Stimulated activated CD4-positive, alpha-beta T cell treated with anti-CD3 and anti-CD28 coated beads, Interleukin-4, amount 100 ng/mL, for 4 hours (primary cell): ENCODE measurements at regions not wholly inside any gene's neighbourhood (a gene's known extent, or its start where the extent isn't known, plus 50 kb on each side); places are given as distances from the start of the nearest gene placed in this dataset.

Experiments used
- DNase-seq, 2 experiments: peaks; one replicate each; pipeline ENCODE4 v3.0.0-alpha.2; 2020

DNA sequence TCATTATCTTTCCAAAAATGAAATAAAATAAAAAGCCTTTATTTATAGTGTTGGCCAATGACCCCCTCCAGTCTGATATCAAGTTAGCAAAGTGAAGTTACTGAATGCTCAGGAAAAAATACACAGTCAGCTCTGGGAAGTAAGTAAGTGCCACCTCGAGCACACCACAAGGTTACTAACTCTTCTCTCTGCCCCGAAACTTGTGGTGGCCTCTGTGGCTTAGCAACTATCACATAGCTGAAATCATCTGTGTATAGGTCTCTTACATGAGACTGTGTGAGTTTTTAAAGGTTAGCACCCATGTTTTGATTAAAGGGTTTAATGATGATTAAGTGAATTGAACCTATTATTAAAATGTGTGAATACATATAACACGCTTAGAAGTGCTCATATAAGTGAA is 161.4 kb upstream of the KLF4 start:
- DNase-seq = no peak

DNA sequence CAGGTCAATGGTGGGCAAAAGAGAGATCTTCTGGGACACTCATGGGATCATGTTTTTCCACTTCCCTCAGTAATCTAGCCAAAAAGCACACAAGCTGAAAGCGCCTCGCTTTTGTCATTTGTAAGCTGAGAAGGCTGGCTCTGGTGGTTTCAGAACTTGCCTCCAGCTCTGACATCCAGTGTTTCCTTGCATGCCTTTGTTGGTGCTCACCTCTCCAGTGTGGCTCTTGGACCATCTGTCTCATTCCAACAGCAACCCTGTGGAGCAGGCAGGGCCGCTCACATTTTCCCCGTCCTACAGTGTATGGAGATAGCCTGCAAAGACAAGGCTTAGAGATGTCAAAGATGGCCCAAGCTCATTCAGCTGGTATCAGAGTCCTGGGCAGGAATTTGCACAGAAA is 160.8 kb upstream of the KLF4 start:
- DNase-seq = no peak

GRCh38 chr9:107648153-107648715 is 158.7 kb upstream of the KLF4 start:
- no peak for DNase-seq

DNA sequence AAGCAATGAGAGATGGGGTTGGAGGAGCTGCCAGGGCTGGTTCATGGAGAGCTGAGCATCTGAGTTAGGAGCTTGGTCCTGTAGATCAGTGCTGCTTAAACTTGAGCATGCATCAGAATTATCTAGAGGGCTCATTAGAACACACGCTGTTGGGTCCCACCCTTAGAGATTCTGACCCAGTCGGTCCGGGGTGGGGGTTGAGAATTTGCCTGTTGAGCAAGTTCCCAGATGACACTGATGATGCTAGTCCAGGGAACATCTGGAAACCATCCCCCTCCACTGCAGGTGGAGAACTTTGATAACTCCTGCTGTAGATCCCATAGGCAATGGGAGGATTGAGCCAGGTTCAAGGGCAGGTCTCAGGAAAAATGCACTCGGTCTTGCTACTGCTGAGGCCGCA is 158.0 kb upstream of the KLF4 start:
- DNase-seq = no peak

DNA sequence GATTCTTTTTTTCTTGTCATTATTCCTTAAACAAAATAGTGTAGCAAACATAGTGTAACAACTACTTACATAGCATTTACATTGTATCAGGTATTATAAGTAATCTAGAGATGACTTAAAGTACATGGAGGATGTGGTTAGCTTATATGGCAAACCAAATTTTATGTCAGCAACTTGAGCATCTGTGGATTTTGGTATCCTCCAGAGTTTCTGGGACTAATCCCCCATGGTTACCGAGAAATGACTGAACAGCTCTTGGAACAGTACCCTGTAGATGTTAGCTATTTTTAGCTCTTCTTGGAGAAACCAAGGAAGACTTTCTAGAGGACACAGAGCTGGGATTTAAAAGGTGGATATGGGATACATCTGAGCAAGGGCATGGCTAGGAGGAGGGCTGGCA is 157.6 kb upstream of the KLF4 start:
- no peak for DNase-seq

DNA sequence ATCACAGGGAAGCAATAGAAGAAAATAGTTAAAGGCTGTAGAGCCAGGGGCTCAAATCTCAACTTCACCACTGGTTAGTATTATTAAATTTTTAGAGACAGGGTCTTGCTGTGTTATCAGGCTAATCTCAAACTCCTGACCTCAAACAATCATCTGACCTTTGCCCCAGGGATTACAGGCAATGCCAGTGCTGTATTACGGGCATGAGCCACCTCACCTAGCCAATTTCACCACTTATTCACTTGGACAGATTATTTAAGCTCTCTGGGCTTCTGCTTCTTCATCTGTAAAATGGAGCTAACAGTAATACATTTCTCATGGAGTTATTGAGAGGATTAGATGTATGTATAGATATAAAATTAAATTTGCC is 155.9 kb upstream of the KLF4 start:
- no peak for DNase-seq

GRCh38 chr9:107644733-107645463 is 155.3 kb upstream of the KLF4 start:
- no peak for DNase-seq

DNA sequence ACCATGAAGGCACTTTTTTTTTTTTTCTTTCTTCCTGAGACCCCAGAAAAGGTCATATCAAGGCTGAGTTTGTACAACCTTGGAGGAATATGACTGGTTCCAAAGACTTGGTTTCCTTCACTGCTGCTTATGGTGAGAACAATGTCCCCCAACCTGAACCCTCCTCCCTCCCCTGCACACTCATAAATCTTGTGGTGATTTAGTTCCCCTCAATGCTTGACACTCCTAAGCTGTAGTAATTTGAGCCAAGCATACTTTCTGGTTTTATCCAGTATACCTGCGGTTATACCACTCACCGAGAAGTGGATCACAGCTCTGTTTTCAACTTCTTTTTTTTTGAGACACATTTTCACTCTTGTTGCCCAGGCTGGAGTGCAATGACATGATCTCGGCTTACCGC is 149.9 kb upstream of the KLF4 start:
- no peak for DNase-seq

DNA sequence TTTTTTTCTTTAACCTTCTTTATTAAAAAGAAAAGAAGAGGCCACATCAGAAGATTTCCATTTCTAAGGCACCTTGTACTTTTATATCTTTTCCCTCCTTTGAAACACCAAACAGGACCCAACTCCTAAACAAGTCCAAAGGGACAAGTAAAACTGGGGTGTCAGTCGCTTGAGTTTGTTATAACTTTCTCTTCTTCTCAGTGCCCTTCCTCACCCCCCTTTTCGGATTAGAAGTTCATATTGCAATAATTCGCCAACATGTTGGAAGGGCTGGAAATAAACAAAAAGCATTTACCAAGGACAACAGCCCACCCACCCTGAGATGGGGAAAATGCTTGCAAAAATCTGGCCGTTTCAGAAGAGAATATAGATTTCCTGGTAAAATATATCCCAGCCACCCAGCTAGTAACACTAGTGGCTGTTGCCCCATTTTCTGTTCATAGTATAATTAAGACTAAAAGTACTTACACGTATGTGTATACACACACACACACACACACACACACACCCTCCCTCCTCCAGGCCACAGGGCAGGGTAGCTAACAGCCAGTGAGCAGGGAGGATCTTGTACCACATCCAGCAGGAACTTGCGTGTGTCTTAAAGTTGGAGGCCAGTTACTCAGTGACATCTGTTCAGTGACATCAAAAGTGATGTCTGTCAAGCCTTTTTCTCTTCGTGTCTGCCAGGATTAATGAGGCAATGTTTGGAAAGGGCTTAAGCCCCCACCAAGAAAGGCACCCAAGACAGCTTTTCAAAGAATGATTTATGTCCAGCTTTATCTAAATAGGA is 149.1 kb upstream of the KLF4 start:
- DNase-seq = no peak

GRCh38 chr9:107637421-107638420 is 148.2 kb upstream of the KLF4 start:
- no peak for DNase-seq

- no peak for DNase-seq
Observed at GRCh38 chr9:107636571-107637381, 147.2 kb upstream of the KLF4 start.

DNA sequence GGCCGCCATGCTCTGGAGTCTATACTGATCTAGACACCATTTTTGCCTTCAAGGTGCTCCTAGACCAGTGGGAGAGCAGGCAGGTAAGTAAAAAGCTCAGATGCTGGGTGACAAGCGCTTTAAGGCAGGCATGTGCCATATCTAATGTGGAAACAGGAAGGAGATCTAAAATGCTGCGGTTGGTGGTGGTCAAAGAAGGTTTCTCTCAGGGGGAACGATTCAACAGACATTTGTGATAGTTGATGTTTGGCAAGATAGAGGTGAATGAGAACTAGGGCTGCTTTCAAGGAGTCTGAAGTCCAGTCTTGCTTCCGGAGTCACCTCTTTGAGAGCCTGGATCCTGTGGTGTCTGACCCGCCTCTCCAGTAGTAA is 146.2 kb upstream of the KLF4 start:
- DNase-seq = no peak

- DNase-seq = no peak
Observed at GRCh38 chr9:107635101-107635802, 145.7 kb upstream of the KLF4 start.

GRCh38 chr9:107633406-107633805 is 143.8 kb upstream of the KLF4 start:
- no peak for DNase-seq

DNA sequence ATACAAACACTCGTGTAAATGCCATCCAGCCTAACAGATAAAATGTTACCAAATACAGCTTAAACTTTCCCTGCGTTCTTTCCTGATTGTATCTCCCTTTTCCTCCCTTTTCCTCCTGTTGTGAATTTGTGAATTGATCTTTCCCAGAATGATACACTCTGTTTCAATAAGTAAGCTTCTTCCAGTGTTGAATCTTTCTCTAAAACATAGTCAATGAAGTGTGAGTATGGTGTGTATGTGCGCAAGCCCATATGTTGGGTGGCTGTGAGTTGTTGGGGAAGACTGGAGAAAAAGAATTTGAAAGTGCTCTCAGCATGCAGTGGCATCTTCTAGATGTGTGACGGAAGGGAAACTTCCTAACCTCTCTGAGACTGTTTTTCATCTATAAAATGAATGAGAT is 143.1 kb upstream of the KLF4 start:
- DNase-seq = no peak

GRCh38 chr9:107632216-107632615 is 142.6 kb upstream of the KLF4 start:
- DNase-seq = no peak

DNA sequence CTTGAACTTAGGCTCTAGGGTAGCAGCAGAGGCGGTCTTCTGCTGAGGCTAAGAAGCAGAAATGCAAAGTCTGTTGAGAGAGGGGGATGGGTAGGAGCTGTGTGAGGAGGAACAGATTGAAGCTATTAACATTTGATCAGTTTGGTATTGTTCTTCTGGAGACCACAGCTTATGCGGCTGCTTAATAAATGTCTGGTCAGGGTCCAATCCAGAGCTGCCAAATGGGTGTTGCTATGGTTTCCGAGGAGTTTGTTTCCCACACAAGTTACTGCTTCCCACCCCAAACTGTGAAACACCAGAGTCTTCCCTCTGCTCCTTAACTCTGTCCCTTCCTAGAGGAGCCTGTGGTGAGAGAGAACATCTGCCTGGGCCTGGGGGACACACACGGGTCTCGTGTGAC is 142.2 kb upstream of the KLF4 start:
- no peak for DNase-seq

DNA sequence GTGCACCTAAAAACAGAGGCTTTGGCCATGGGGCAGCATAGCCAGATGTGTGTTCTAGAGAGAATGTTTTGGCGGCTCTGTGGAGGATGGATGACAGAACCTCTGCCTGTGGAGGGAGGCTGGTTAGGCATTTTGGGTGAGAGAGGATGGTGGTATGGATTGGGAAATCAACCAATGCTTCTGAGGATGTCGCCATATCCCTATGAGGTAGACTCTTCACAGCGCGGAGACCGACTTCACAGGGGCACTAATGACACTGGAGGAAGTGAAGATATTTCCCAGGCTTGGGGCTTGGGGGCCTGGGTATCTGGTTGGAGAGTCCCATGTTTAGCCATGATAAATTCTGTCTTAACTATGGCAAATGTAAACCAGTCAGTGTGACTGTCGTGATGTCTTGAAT is 140.6 kb upstream of the KLF4 start:
- DNase-seq = no peak

- DNase-seq = no peak
Observed at GRCh38 chr9:107628444-107628843, 138.9 kb upstream of the KLF4 start.

DNA sequence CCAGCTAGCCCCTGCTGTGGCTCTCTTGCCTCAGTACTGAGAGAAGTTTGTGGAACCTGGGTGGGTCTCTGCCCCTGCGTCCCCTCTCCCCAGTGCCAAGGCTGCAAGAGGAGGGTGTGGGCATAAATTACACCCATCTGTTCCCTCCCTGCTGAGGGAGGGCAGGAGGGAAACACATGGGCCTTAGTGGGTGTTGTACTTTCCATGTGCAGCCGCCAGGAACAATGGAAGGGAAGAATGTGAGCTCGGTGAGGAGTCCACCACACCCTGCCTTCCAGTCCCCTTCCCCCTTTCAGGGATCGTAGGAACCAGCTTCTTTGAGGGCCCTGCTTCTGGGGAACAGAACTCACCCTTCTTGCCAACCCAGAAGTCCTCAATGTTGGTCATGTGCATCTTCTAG is 138.2 kb upstream of the KLF4 start:
- no peak for DNase-seq

- no peak for DNase-seq
Observed at GRCh38 chr9:107626118-107626517, 136.5 kb upstream of the KLF4 start.
